HG03571 (cell line): ENCODE measurements at regions not wholly inside any gene's neighbourhood (a gene's known extent, or its start where the extent isn't known, plus 50 kb on each side); places are given as distances from the start of the nearest gene placed in this dataset.

Experiments used
- ATAC-seq: cut with Tn5 transposase; IDR thresholded peaks from one replicate; pipeline ENCODE4 v1.9.1; 2021; ENCODE audit not compliant: unreplicated experiment

GRCh38 chr4:120526033-120526432, 396.5 kb downstream of the PRDM5 start:
- ATAC-seq, result no peak

- no peak for ATAC-seq
Measured at GRCh38 chr4:120525106-120525505, 397.4 kb downstream of the PRDM5 start.

- ATAC-seq, result no peak
Measured at GRCh38 chr4:120524237-120524636, 398.3 kb downstream of the PRDM5 start.

GRCh38 chr4:120520761-120521160, 401.8 kb downstream of the PRDM5 start:
- ATAC-seq, result no peak

GRCh38 chr4:120517966-120518365, 404.6 kb downstream of the PRDM5 start:
- ATAC-seq, result no peak

- no peak for ATAC-seq
Measured at GRCh38 chr4:120509719-120510118, 412.8 kb downstream of the PRDM5 start.

- ATAC-seq, result no peak
Measured at GRCh38 chr4:120509222-120509621, 413.3 kb downstream of the PRDM5 start.

- ATAC-seq, result no peak
Measured at GRCh38 chr4:120508036-120508435, 414.5 kb downstream of the PRDM5 start.

- no peak for ATAC-seq
Measured at GRCh38 chr4:120506536-120506935, 416.0 kb downstream of the PRDM5 start.

- ATAC-seq, result no peak
Measured at GRCh38 chr4:120498678-120499077, 423.8 kb downstream of the PRDM5 start.

- ATAC-seq, result no peak
Measured at GRCh38 chr4:120491481-120491880, 424.8 kb upstream of the MAD2L1 start.

- ATAC-seq, result no peak
Measured at GRCh38 chr4:120481756-120482155, 415.1 kb upstream of the MAD2L1 start.

- ATAC-seq, result no peak
Measured at GRCh38 chr4:120472447-120473131, 405.9 kb upstream of the MAD2L1 start.

- no peak for ATAC-seq
Measured at GRCh38 chr4:120466429-120466828, 399.8 kb upstream of the MAD2L1 start.

GRCh38 chr4:120454788-120455187, 388.1 kb upstream of the MAD2L1 start:
- ATAC-seq, result no peak

- no peak for ATAC-seq
Measured at GRCh38 chr4:120452536-120452935, 385.9 kb upstream of the MAD2L1 start.

GRCh38 chr4:120452001-120452400, 385.4 kb upstream of the MAD2L1 start:
- ATAC-seq, result no peak

GRCh38 chr4:120447774-120448173, 381.1 kb upstream of the MAD2L1 start:
- ATAC-seq, result no peak

- ATAC-seq, result peak; percentile 48
Measured at GRCh38 chr4:120446051-120446567, 379.5 kb upstream of the MAD2L1 start.

- ATAC-seq, result no peak
Measured at GRCh38 chr4:120445186-120445585, 378.5 kb upstream of the MAD2L1 start.

GRCh38 chr4:120443116-120443515, 376.5 kb upstream of the MAD2L1 start:
- ATAC-seq, result no peak

GRCh38 chr4:120440730-120441129, 374.1 kb upstream of the MAD2L1 start:
- ATAC-seq, result no peak

GRCh38 chr4:120435179-120435578, 368.5 kb upstream of the MAD2L1 start:
- ATAC-seq, result no peak
